AG09319 (cell line): ENCODE measurements at regions not wholly inside any gene's neighbourhood (a gene's known extent, or its start where the extent isn't known, plus 50 kb on each side); places are given as distances from the start of the nearest gene placed in this dataset.

Source experiments
- DNase-seq: peaks from one replicate; pipeline ENCODE4 v3.0.0-alpha.2; 2010; ENCODE audit warnings: low read depth; ENCODE audit errors: extremely low read depth
- TF ChIP-seq, protein P1 (sequence below): IDR thresholded peaks from 2 replicates; pipeline ENCODE4 v1.5.1; 2011; ENCODE audit warnings: low read depth, mild to moderate bottlenecking, inconsistent platforms, low read length, moderate library complexity

DNA sequence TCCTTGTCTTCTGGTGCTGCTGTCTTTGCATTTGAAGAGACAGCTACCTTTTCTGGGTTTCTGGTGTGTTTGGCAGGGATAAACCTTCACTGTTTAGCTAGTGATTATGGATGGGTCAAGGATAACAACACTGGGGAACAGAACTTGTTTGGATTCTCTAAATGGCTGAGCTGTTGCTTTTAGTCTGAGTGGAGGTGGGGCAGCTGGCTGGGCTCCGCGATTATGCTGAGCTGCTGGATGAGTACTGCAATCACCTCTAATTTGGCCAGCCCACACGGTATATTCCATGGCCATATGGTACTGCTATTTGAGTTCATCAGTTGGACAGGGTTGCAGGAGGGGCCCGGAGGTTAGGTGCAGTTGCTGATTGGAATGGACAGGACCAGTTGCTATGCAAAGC, 361.6 kb upstream of the TFPI start:
- DNase-seq: no peak
- TF ChIP-seq, protein P1, sequence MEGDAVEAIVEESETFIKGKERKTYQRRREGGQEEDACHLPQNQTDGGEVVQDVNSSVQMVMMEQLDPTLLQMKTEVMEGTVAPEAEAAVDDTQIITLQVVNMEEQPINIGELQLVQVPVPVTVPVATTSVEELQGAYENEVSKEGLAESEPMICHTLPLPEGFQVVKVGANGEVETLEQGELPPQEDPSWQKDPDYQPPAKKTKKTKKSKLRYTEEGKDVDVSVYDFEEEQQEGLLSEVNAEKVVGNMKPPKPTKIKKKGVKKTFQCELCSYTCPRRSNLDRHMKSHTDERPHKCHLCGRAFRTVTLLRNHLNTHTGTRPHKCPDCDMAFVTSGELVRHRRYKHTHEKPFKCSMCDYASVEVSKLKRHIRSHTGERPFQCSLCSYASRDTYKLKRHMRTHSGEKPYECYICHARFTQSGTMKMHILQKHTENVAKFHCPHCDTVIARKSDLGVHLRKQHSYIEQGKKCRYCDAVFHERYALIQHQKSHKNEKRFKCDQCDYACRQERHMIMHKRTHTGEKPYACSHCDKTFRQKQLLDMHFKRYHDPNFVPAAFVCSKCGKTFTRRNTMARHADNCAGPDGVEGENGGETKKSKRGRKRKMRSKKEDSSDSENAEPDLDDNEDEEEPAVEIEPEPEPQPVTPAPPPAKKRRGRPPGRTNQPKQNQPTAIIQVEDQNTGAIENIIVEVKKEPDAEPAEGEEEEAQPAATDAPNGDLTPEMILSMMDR: no peak

DNA sequence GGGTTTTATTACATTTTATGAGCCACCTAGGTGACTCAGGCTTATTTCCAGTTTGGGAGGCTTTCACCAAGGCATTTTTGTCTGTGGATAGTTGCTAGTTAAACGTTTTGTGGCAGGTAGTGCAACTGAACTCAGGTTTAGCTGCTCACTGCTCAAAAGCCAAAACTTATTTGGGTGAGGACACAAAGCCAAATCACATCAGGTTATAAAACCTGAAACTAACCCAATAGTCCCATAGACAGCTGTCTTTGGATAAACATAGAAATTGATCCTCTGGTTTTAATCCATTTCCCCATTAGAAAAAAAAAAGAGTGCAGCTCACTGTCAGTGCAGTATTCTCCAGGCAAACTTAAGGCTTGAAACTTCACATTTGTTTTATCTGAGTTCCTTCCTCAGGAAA, 362.6 kb upstream of the TFPI start:
- DNase-seq: no peak
- TF ChIP-seq, protein P1: no peak

DNA sequence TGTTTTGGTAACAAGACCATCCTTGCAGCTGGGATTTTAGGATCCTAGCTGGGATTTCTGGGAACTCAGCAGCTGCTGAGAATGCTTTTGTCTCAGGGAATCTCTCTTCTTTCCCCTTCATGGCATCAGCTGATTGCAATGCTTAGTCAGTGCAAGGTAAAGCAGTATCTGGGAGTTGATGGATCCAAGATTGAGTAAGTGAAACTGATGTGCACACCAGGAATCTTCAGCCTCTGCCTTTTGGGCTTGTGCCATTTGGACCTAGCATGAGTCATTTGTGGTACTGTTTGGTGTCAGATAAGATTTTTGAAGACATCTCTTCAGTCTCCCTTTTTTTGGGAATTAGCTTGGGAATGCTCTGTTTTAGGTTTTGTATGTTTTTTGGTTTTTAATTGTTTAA, 363.3 kb upstream of the TFPI start:
- DNase-seq: no peak
- TF ChIP-seq, protein P1: no peak

DNA sequence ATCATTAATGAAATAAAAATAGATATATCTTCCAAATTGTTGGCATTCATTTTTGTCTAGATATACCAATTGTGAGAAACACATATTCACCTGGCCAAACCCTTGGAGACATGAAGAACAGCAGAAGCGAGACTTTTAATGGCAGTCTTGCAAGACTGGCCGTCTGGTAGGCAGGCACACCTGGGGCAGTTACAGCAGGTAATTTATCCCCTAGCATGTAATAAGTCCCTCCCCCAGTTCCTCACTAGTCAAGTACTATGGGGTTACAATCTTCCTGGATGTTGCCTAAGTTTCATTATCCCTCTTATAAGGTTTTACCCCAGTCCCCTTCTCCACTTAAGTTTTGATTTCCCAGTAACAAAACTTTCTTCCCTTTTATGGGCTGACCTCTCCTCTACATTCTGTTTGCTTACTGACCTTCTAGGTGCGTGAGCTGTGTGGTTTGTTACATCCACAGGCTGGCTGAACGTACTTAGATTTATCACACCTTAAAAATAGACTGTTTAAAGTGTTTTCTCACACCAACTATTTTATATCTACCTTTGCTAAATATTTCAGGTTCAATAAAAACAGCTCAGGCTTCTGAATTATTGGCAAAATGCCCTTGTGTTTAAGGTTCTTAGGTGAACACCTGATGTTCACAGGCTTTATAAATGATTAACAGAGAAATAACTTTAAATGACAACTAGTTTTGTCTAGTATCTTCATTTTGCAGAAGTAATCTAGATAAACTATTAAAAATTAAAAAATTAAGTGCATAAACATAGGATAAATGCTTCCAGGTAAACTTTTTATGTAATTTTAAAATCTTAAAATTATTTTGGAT, 365.0 kb upstream of the TFPI start:
- TF ChIP-seq, protein P1: no peak
- no peak for DNase-seq

DNA sequence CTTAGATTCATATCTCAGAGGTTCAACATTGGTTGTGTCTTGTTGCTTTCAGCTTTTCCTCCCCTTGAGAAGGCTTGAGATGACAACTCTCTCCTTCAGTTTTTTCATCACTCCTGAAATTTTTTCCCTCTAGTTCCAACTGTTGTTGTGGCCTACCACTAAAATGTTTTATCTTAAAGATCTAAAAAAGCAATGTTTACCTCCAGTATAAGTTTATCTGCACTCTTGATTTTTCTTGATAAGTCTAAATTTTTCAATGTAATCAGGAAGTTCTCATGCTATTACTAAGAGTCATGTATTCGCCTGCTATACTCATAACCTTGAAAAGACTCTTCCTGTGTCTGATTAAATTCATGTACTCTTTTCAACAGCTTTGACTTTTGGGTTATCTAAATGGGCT, 366.3 kb upstream of the TFPI start:
- no peak for DNase-seq
- TF ChIP-seq, protein P1: no peak

DNA sequence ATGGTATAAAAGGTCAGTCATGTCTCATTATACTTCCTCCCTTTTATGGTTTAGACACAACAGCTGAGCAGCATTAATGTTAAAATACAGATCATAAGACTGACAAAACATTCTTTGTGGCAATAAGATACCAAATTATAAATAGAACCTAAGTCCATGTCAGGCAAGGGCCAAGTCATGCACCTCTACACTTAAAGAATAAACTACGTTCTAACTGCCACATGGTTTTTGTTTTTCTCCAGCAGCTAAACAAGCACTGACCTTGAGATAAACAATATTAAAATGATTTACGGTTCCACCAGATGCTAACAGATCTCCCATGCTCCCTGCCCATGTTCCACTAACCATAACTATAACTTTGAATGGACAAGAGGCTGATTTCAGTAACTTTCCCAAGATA, 368.6 kb upstream of the TFPI start:
- no peak for DNase-seq
- TF ChIP-seq, protein P1: no peak

DNA sequence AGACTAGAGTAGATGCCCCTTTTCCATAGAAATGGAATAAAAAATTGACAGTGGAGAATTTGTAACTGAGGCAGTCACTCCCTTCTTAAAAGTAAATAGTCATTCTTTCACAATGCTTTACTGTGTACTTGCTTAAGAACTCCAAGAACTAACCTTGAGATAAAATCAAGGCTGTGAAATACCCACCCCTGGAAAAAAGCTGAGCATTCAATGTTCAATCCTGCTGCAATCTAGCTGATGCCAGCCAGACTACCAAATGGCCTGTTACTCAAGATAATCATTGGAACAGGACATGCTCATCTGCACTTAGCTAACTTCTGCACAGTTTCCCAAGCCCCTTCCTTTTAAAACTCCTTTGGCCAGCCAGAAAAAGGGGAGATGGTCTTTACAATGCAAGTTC, 367.4 kb upstream of the GULP1 start:
- DNase-seq: no peak
- TF ChIP-seq, protein P1: no peak
